K562 (cell line): ENCODE measurements at regions not wholly inside any gene's neighbourhood (a gene's known extent, or its start where the extent isn't known, plus 50 kb on each side); places are given as distances from the start of the nearest gene placed in this dataset.

ENCODE experiments used
- ATAC-seq: fragments of 200-7000 bp; cut with Tn5 transposase; 3 replicates; pipeline ENCODE4 v1.9.1; 2020; ENCODE audit warnings: moderate library complexity
- BruUV-seq: library from RNA; stranded (reverse); fragments of 400-500 nt; replicated peaks from 2 replicates; lab custom pipeline; 2021; lab: Mats Ljungman, UMichigan
- CTCF ChIA-PET: fragments of 300-600 bp; formaldehyde crosslinking; extraction: SDS; loops from one replicate; lab custom pipeline; 2021; ENCODE audit warnings: low intra/inter-chr PET ratio; lab: Yijun Ruan, JAX
- POLR2A ChIA-PET: fragments of 300-600, 350-650 bp; sonication (Branson Sonifier 250); formaldehyde crosslinking; extraction: SDS; loops from one replicate; lab custom pipeline; 2021; ENCODE audit warnings: antibody characterized with exemption, inconsistent platforms; lab: Yijun Ruan, JAX
- DNase-seq, 4 experiments: peaks; one replicate each; pipeline versions ENCODE4 v3.0.0 to v3.0.0-alpha.2; 2011 to 2018; ENCODE audit warnings: low spot score in 3 of 4, mixed read lengths in 3 of 4; ENCODE audit errors: extremely low read depth in 1 of 4
- FAIRE-seq: peaks from 2 replicates; lab custom pipeline; 2011; peaks lifted over from hg19 to GRCh38; lab: Jason Lieb, UNC
- H2AFZ ChIP-seq: 2 replicates; pipeline ENCODE4 v1.6.0; 2011; ENCODE audit warnings: low read depth, low read length, control low read depth, inconsistent platforms
- H3K27ac ChIP-seq: fragments of 200-600 bp; 3 replicates; pipeline ENCODE4 v1.8.0; 2011; ENCODE audit warnings: low read depth, mild to moderate bottlenecking, control low read depth, inconsistent platforms, low read length, moderate library complexity, mixed read lengths; ENCODE audit errors: extremely low read depth
- H3K27me3 ChIP-seq, 2 experiments: fragments of 300-600 bp in 1 of 2; 2 replicates in 1 of 2; 3 replicates in 1 of 2; pipeline versions ENCODE4 v1.6.0 to v1.8.0; 2011; ENCODE audit warnings: inconsistent platforms in 2 of 2, low read length in 2 of 2, mild to moderate bottlenecking in 1 of 2, mixed read lengths in 1 of 2, moderate library complexity in 1 of 2; ENCODE audit not compliant: control insufficient read depth in 2 of 2, insufficient read depth in 2 of 2
- H3K36me3 ChIP-seq: fragments of 300-600 bp; 3 replicates; pipeline ENCODE4 v1.8.0; 2011; ENCODE audit warnings: mild to moderate bottlenecking, low read length, inconsistent platforms; ENCODE audit not compliant: control insufficient read depth, insufficient read depth
- H3K4me1 ChIP-seq, 2 experiments: fragments of 200-600 bp in 1 of 2; replicated peaks in 1 of 2; 2 replicates in 1 of 2; 3 replicates in 1 of 2; pipeline versions ENCODE4 v1.5.1 to v1.8.0; 2011; ENCODE audit warnings: inconsistent platforms in 2 of 2, low read length in 2 of 2, mild to moderate bottlenecking in 1 of 2, mixed read lengths in 1 of 2, moderate library complexity in 1 of 2; ENCODE audit not compliant: control insufficient read depth in 2 of 2, insufficient read depth in 2 of 2
- H3K4me2 ChIP-seq: 2 replicates; pipeline ENCODE4 v1.6.1; 2011; ENCODE audit warnings: low read length, control low read depth, inconsistent platforms, mixed read lengths; ENCODE audit not compliant: insufficient read depth
- H3K4me3 ChIP-seq: fragments of 200-600 bp; sonication (generic), shearing (Covaris generic); 2 replicates; pipeline ENCODE4 v1.5.1; 2016; ENCODE audit warnings: control low read depth, inconsistent platforms
- H3K79me2 ChIP-seq: fragments of 200-600 bp; 3 replicates; pipeline ENCODE4 v1.8.0; 2011; ENCODE audit warnings: low read length, inconsistent platforms; ENCODE audit not compliant: control insufficient read depth, insufficient read depth
- H3K9ac ChIP-seq, 2 experiments: 2 replicates each; pipeline versions ENCODE4 v1.6.0 to v1.6.1; 2011; ENCODE audit warnings: low read depth in 2 of 2, low read length in 2 of 2, control low read depth in 1 of 2, inconsistent platforms in 1 of 2, mild to moderate bottlenecking in 1 of 2, mixed read lengths in 1 of 2; ENCODE audit not compliant: insufficient read depth in 1 of 2
- H3K9me1 ChIP-seq: one replicate; pipeline ENCODE4 v1.6.0; 2011; ENCODE audit warnings: inconsistent platforms, mild to moderate bottlenecking, low read length, moderate library complexity; ENCODE audit not compliant: control insufficient read depth, insufficient read depth
- H3K9me3 ChIP-seq: replicated peaks from 2 replicates; pipeline ENCODE4 v1.5.1; 2011; ENCODE audit warnings: low read depth, low read length, inconsistent platforms; ENCODE audit not compliant: control insufficient read depth, insufficient read depth
- H4K20me1 ChIP-seq: replicated peaks from 2 replicates; pipeline ENCODE4 v1.6.1; 2011; ENCODE audit warnings: low read length, inconsistent platforms, mixed read lengths; ENCODE audit not compliant: control insufficient read depth, insufficient read depth
- C11orf30 ChIP-seq: fragments of 450-650 bp; IDR thresholded peaks from 2 replicates; pipeline ENCODE4 v1.6.1; 2016; ENCODE audit warnings: low read depth, mild to moderate bottlenecking
- HMG20B ChIP-seq: fragments of 250-450 bp; sonication (Bioruptor Pico); IDR thresholded peaks from 2 replicates; pipeline ENCODE4 v1.5.0; 2021; ENCODE audit warnings: mild to moderate bottlenecking
- MAFF ChIP-seq: IDR thresholded peaks from 2 replicates; pipeline ENCODE4 v1.6.1; 2012; ENCODE audit warnings: low read length, improper control_type of control experiment
- MAFG ChIP-seq: fragments of 450-650 bp; conservative IDR thresholded peaks from 2 replicates; pipeline ENCODE4 v1.6.1; 2016; ENCODE audit warnings: missing genetic modification characterization, missing compliant biosample characterization
- MAFK ChIP-seq: IDR thresholded peaks from 2 replicates; pipeline ENCODE4 v1.6.1; 2011; ENCODE audit warnings: low read length, improper control_type of control experiment
- ZNF316 ChIP-seq: fragments of 450-650 bp; IDR thresholded peaks from 2 replicates; pipeline ENCODE4 v1.6.1; 2016
- ZNF740 ChIP-seq, 3 experiments: fragments of 200-800 bp in 1 of 3; sonication (Bioruptor generic) in 1 of 3; sonication (generic) in 1 of 3; formaldehyde crosslinking in 1 of 3; IDR thresholded peaks; 2 replicates each; pipeline versions ENCODE4 v1.6.1 to v1.8.0; 2016 to 2022; ENCODE audit warnings: mild to moderate bottlenecking in 2 of 3, missing compliant biosample characterization in 2 of 3, missing genetic modification characterization in 2 of 3, missing genetic modification reagents in 1 of 3
- WGBS: fragments of 100-300 bp; shearing (Covaris generic); methylation state at CpG from one replicate; pipeline ENCODE4 v1.1.6; 2016; ENCODE audit warnings: low coverage, mixed read lengths; ENCODE audit not compliant: insufficient coverage; ENCODE audit errors: missing lambda C conversion rate; 5-methylcytosine and 5-hydroxymethylcytosine counted together
- in situ Hi-C: fragments of 300-500 bp; cut with MboI; formaldehyde crosslinking; loops from 4 replicates; pipeline ENCODE4 v1.15.0; 2018; ENCODE audit warnings: inconsistent platforms, mixed read lengths
- intact Hi-C: fragments of 100-400 bp; cut with micrococcal nuclease; formaldehyde crosslinking; loops from 2 replicates; pipeline ENCODE4 v1.14.2; 2022
- TF ChIP-seq, protein P1 (sequence below): sonication (generic); formaldehyde crosslinking; IDR thresholded peaks from 2 replicates; pipeline ENCODE4 v1.8.1; 2023; ENCODE audit warnings: mild to moderate bottlenecking, missing genetic modification reagents

DNA sequence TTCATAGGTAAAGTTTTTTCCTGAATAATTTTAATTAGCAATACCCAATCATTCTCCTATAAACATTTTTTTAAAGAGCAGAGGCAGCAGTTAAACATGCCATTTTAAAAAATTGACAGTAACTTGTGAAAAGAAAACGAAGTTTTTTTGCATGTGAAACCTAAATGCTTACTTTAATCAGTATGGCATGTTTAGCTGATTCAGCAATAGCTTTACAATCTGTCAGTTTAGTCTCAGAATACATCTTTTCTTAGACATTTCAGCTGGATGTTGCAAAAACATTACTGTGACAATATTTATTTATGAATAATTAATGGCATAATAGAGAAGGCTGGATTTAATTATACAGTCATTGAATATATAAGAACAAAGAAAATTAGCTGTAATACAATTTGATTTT is 1132.4 kb upstream of the ADGRL2 start:
- intact Hi-C loops: no loop called here
- no peak for DNase-seq
- 0% methylated on average over 1 of the region's 1 CpG for WGBS

More for the DNA sequence above, 1132.4 kb upstream of the ADGRL2 start:
- no peak for ATAC-seq
- no peaks in the 10 kb centered on the region for H3K79me2 ChIP-seq
- H3K27me3 ChIP-seq: no peaks in the 10 kb centered on the region
- no peaks in the 10 kb centered on the region for H4K20me1 ChIP-seq
- no peak overlapping the region for H3K4me3 ChIP-seq
- ChIA-PET POLR2A (no interaction called here), CTCF (no interaction called here)
- no TSS peak for BruUV-seq
- no peak overlapping the region for H3K27ac ChIP-seq
- H3K9me1 ChIP-seq: no peaks in the 10 kb centered on the region
- H3K36me3 ChIP-seq: no peaks in the 10 kb centered on the region
- no peak for FAIRE-seq
- no peak overlapping the region for H3K9ac ChIP-seq
- in situ Hi-C loops: no loop called here
- TF ChIP-seq ZNF316: peak; percentile 53; the same call in 1 of the 2 replicates
- peak; percentile 48; the same call in 1 of the 2 replicates for TF ChIP-seq MAFF
- no peak for TF ChIP-seq ZNF740 (CRISPR knock-in tag; IDR thresholded peaks at IDR 0.05)
- no peak for TF ChIP-seq ZNF740 (tag; IDR thresholded peaks at IDR 0.05)
- TF ChIP-seq MAFK: peak; percentile 46
- TF ChIP-seq, protein P1, sequence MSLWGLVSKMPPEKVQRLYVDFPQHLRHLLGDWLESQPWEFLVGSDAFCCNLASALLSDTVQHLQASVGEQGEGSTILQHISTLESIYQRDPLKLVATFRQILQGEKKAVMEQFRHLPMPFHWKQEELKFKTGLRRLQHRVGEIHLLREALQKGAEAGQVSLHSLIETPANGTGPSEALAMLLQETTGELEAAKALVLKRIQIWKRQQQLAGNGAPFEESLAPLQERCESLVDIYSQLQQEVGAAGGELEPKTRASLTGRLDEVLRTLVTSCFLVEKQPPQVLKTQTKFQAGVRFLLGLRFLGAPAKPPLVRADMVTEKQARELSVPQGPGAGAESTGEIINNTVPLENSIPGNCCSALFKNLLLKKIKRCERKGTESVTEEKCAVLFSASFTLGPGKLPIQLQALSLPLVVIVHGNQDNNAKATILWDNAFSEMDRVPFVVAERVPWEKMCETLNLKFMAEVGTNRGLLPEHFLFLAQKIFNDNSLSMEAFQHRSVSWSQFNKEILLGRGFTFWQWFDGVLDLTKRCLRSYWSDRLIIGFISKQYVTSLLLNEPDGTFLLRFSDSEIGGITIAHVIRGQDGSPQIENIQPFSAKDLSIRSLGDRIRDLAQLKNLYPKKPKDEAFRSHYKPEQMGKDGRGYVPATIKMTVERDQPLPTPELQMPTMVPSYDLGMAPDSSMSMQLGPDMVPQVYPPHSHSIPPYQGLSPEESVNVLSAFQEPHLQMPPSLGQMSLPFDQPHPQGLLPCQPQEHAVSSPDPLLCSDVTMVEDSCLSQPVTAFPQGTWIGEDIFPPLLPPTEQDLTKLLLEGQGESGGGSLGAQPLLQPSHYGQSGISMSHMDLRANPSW (CRISPR knock-in tag): no peak
- TF ChIP-seq HMG20B (CRISPR knock-in tag): no peak
- TF ChIP-seq C11orf30: peak; percentile 28; the same call in 1 of the 2 replicates
- peak; percentile 25; the same call in 1 of the 2 replicates for TF ChIP-seq MAFG (tag)
- TF ChIP-seq, all 486 proteins: peak for 5
- Histone ChIP-seq H3K4me2 (no peak overlapping the region), H3K9me3 (no peaks in the 10 kb centered on the region), H3K4me1 (no peaks in the 10 kb centered on the region), H2AFZ (no peak overlapping the region)
